Muscle layer of duodenum (tissue), 2 donors: ENCODE measurements at regions not wholly inside any gene's neighbourhood (a gene's known extent, or its start where the extent isn't known, plus 50 kb on each side); places are given as distances from the start of the nearest gene placed in this dataset.
"Not testable (repeated sequence)": the region's sequence is repeated elsewhere in the genome, so short reads cannot be mapped to it uniquely, and the experiment has no call there.

Experiments used
- H3K27ac ChIP-seq: one replicate; pipeline ENCODE4 v1.7.0; 2013; ENCODE audit warnings: mild to moderate bottlenecking, low read length
- H3K27me3 ChIP-seq: one replicate; pipeline ENCODE4 v1.7.0; 2013; ENCODE audit warnings: low read depth, mild to moderate bottlenecking, control low read depth, low read length
- H3K36me3 ChIP-seq, 2 donors: one replicate each; pipeline ENCODE4 v1.7.0; 2013; ENCODE audit warnings: low read length in 2 of 2, control low read depth in 1 of 2, mild to moderate bottlenecking in 1 of 2; ENCODE audit not compliant: insufficient read depth in 2 of 2, control insufficient read depth in 1 of 2
- H3K4me1 ChIP-seq, 2 donors: one replicate each; pipeline ENCODE4 v1.7.0; 2013; ENCODE audit warnings: low read length in 2 of 2, mild to moderate bottlenecking in 2 of 2, control low read depth in 1 of 2, moderate library complexity in 1 of 2; ENCODE audit not compliant: insufficient read depth in 2 of 2, control insufficient read depth in 1 of 2
- H3K4me3 ChIP-seq, 2 donors: one replicate each; pipeline ENCODE4 v1.7.0; 2013; ENCODE audit warnings: low read length in 2 of 2, low read depth in 1 of 2, mild to moderate bottlenecking in 1 of 2
- H3K9me3 ChIP-seq, 2 donors: one replicate each; pipeline ENCODE4 v1.7.0; 2013; ENCODE audit warnings: low read length in 2 of 2, control low read depth in 1 of 2, mild to moderate bottlenecking in 1 of 2; ENCODE audit not compliant: control insufficient read depth in 1 of 2
- donor health status: healthy.

GRCh38 chr22:16695261-16695660 lies 102.7 kb upstream of the CCT8L2 start:
- Histone ChIP-seq H3K9me3 (no peaks in the 10 kb centered on the region), H3K4me3 (no peak overlapping the region), H3K27ac (no peak overlapping the region), H3K4me1 (no peaks in the 10 kb centered on the region), H3K27me3 (no peaks in the 10 kb centered on the region), H3K36me3 (no peaks in the 10 kb centered on the region)

DNA sequence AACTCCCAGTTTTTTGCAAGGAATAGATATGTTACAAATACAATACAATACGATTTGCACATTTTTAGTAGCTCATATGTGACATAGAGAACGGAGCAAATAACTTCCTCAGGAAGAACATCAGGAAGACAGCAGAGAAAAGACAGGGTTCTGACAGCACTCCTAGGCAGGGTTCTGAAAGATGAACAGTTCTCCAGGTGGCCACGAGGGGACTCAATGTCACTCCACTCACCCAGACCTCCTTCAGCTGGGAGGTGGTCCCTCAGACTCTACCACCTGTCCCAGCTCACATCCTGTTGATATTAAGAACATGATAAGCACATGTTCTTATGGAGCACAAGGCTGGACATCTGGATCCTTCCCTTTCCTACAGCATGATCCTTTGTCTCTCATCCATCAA lies 101.1 kb upstream of the CCT8L2 start:
- H3K27ac ChIP-seq, H3K27me3 ChIP-seq, H3K36me3 ChIP-seq, H3K4me1 ChIP-seq, H3K4me3 ChIP-seq, H3K9me3 ChIP-seq: not testable (repeated sequence)

- not testable (repeated sequence) for H3K27ac ChIP-seq, H3K9me3 ChIP-seq, H3K4me1 ChIP-seq, H3K36me3 ChIP-seq, H3K27me3 ChIP-seq, H3K4me3 ChIP-seq
Measured at GRCh38 chr22:16689358-16689757, 96.7 kb upstream of the CCT8L2 start.

DNA sequence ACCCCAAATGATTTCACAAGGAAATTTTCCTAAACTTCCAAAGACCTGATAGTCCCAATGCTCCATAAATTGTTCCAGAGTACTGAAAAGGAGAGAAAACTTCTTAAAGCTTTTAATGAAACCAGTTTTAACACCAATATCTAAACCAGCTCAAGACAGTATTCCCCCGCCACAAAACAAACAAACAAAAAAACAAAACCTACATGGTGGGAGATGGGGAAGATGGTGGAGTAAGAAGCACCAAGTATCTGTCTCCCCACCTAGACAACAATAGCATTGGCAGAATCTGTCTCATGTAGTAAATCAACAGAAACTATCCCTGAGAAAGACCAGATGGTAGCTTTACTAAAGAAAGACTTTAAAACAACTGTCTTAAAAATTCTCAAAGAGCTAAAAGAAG lies 88.7 kb upstream of the CCT8L2 start:
- not testable (repeated sequence) for H3K9me3 ChIP-seq, H3K4me1 ChIP-seq, H3K27ac ChIP-seq, H3K36me3 ChIP-seq, H3K4me3 ChIP-seq, H3K27me3 ChIP-seq

GRCh38 chr22:16680209-16680899 lies 87.7 kb upstream of the CCT8L2 start:
- H3K27me3 ChIP-seq, H3K27ac ChIP-seq, H3K4me1 ChIP-seq, H3K9me3 ChIP-seq, H3K4me3 ChIP-seq, H3K36me3 ChIP-seq: not testable (repeated sequence)

DNA sequence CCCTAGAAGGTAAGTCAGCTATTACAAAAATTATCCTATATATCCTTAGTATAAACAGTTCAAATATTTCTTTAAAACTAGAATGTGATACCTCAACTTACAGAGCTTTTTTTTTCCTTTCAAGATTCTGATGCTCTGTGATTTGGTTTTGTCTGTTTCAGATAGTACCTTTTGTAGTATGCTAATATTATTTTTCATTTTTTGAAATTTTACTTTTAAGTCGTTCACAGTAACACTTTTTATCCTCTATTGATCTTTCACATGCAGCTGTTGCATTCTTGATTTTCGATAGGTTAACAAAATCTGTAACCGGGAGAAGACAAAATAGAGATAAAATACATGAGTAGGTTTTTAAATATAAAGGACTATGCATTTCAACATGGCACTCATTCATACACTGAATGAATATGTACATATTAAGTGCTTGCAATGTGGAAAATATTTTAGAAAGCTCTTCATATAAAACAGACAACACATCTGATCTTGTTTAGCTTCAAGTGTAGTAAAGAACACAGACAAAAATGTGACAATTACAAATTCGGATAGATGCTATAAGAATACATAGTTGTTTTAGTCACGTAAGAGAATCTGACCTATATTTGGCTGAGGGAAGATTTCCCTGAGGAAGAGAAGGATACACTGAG lies 86.7 kb upstream of the CCT8L2 start:
- not testable (repeated sequence) for H3K27me3 ChIP-seq, H3K27ac ChIP-seq, H3K36me3 ChIP-seq, H3K4me1 ChIP-seq, H3K4me3 ChIP-seq, H3K9me3 ChIP-seq

- H3K4me1 ChIP-seq, H3K27me3 ChIP-seq, H3K36me3 ChIP-seq, H3K9me3 ChIP-seq, H3K27ac ChIP-seq, H3K4me3 ChIP-seq: not testable (repeated sequence)
Measured at GRCh38 chr22:16673433-16673832, 80.8 kb upstream of the CCT8L2 start.

DNA sequence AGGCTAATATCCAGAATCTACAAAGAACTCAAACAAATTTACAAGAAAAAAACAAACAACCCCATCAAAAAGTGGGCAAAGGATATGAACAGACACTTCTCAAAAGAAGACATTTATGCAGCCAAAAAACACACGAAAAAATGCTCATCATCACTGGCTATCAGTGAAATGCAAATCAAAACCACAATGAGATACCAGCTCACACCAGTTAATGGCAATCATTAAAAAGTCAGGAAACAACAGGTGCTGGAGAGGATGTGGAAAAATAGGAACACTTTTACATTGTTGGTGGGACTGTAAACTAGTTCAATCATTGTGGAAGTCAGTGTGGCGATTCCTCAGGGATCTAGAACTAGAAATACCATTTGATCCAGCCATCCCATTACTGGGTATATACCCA lies 73.0 kb upstream of the CCT8L2 start:
- H3K9me3 ChIP-seq, H3K27ac ChIP-seq, H3K36me3 ChIP-seq, H3K27me3 ChIP-seq, H3K4me3 ChIP-seq, H3K4me1 ChIP-seq: not testable (repeated sequence)

DNA sequence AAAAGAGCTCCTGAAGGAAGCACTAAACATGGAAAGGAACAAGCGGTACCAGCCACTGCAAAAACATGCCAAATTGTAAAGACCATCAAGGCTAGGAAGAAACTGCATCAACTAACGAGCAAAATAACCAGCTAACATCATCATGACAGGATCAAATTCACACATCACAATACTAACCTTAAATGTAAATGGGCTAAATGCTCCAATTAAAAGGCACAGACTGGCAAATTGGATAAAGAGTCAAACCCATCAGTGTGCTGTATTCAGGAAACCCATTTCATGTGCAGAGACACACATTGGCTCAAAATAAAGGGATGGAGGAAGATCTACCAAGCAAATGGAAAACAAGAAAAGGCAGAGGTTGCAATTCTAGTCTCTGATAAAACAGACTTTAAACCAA lies 69.7 kb upstream of the CCT8L2 start:
- not testable (repeated sequence) for H3K4me1 ChIP-seq, H3K27me3 ChIP-seq, H3K9me3 ChIP-seq, H3K4me3 ChIP-seq, H3K36me3 ChIP-seq, H3K27ac ChIP-seq

- not testable (repeated sequence) for H3K27ac ChIP-seq, H3K4me1 ChIP-seq, H3K36me3 ChIP-seq, H3K9me3 ChIP-seq, H3K4me3 ChIP-seq, H3K27me3 ChIP-seq
Measured at GRCh38 chr22:16660989-16661388, 68.4 kb upstream of the CCT8L2 start.

GRCh38 chr22:16660570-16660969 lies 68.0 kb upstream of the CCT8L2 start:
- not testable (repeated sequence) for H3K27me3 ChIP-seq

DNA sequence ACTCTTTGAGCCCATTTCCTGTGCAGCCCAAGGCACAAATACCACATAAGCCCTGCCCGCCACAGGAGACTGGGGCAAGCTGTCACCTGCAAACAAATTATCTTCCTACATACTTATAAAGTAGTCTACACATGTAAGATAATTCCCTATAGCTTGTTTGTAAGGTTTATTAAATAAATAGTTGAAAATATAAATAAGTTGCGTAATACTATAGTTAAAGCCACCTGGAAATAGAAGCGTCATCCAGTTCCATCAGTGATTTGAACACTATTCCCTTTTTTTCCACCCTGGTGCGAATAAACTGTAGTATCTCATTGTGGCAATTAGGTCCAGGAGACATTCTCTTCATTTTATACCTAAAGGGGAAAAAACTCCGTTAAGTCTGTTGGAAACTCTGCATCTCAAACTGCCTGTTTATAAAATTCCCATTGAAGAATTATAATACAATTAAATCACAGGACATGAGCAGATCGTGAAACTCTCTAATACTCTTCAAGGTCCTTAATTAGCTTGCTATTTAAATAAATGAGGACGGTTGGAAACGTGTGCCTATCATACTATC lies 66.7 kb upstream of the CCT8L2 start:
- H3K27me3 ChIP-seq, result not testable (repeated sequence)

More at GRCh38 chr22:16660570-16660969, 68.0 kb upstream of the CCT8L2 start:
- not testable (repeated sequence) for H3K4me1 ChIP-seq, H3K27ac ChIP-seq, H3K36me3 ChIP-seq, H3K9me3 ChIP-seq, H3K4me3 ChIP-seq

More for the DNA sequence above, 66.7 kb upstream of the CCT8L2 start:
- H3K4me1 ChIP-seq, H3K9me3 ChIP-seq, H3K27ac ChIP-seq, H3K4me3 ChIP-seq, H3K36me3 ChIP-seq: not testable (repeated sequence)
